ENCODE measurements at regions not wholly inside any gene's neighbourhood (a gene's known extent, or its start where the extent isn't known, plus 50 kb on each side); places are given as distances from the start of the nearest gene placed in this dataset.

DNA sequence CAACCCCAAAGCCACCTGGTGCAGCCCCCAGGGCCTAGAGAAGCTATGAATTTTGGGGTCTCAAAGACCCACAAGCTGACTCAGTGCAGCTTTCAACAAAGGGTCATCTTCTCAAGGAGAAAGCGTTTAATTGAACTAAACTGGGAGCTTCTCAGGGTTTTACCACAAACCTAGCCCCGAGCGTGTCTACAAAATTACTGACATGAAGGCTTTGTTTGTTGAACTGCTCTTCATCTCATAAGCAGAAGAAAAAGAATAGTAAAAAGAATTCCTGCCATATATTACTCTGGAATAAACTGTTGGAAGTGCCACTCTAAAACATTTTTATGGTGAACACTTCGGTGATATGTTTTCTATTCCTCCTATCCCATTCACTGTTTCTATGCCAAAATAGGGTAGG lies 50.8 kb upstream of the INCENP start:
- H3K27ac Mint-ChIP-seq = no peak overlapping the region
- no peaks in the 10 kb centered on the region for H3K9me3 Mint-ChIP-seq
- H3K4me1 Mint-ChIP-seq (ENCODE audit: low read depth) = no peaks in the 10 kb centered on the region
- no peaks in the 10 kb centered on the region for H3K36me3 Mint-ChIP-seq (ENCODE audit: low read depth)
- H3K4me3 Mint-ChIP-seq = no peak overlapping the region
- no peaks in the 10 kb centered on the region for H3K27me3 Mint-ChIP-seq (ENCODE audit: low read depth)

DNA sequence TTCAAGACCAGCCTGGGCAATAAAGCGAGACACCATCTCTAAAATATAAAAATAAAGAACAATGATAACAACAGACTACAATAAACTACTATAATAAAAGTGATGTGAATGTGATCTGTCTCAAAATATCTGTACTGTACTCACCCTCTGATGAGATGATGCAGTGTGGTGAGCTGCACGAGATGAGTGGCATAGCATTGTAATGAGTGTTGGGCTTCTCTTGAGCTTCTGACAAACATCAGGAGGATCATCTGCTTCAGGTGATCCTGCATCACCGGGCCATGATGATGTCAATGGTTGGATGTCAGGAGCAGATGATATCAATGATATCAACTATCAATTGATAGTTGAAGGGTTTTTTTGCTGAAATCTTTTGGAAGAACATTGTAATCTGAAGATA lies 52.4 kb upstream of the INCENP start:
- Mint-ChIP-seq H3K27me3 (ENCODE audit: low read depth) (no peaks in the 10 kb centered on the region), H3K4me3 (no peak overlapping the region), H3K27ac (no peak overlapping the region), H3K9me3 (no peaks in the 10 kb centered on the region), H3K4me1 (ENCODE audit: low read depth) (no peaks in the 10 kb centered on the region), H3K36me3 (ENCODE audit: low read depth) (no peaks in the 10 kb centered on the region)

DNA sequence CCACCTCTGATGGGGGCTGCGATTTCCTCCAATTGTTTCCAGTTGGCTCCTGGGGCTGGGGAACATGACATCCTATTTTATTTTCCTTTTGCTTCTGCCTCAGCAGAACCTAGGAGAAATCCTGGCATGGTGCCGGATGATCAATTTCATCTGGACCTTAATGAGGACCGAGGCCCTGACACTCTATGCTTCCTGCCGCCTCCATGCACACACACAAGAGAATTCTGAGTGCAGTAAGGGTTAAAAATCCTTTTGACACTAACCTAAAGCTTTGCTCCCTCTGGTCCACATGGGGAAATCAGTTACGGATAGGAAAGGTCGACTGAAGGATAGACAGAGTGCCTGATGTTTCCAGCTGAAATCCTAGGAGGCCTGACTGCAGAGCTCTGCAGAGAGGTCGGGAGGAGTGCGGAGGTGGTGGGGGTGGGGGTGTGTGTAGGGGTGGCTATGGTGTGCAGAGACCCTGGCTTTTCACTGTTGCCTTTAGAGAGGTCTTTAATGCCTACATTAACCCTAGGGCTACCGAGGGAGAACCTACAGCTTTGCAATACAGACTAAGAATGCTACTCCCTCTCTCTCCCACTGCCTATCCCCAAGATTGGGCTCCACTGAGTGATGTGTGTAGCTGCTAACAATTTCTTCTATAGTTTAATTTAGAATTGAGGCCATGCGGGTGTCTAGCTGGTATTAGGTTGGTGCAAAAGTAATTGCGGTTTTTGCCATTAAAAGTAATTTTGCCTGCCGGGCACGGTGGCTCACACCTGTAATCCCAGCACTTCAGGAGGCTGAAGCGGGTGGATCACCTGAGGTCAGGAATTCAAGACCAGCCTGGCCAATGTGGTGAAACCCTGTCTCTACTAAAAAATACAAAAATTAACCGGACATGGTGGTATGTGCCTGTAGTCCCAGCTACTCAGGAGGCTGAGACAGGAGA lies 53.6 kb upstream of the INCENP start:
- Mint-ChIP-seq H3K27ac (no peak overlapping the region), H3K36me3 (ENCODE audit: low read depth) (no peaks in the 10 kb centered on the region), H3K27me3 (ENCODE audit: low read depth) (no peaks in the 10 kb centered on the region), H3K9me3 (no peaks in the 10 kb centered on the region), H3K4me3 (no peak overlapping the region), H3K4me1 (ENCODE audit: low read depth) (no peaks in the 10 kb centered on the region)

DNA sequence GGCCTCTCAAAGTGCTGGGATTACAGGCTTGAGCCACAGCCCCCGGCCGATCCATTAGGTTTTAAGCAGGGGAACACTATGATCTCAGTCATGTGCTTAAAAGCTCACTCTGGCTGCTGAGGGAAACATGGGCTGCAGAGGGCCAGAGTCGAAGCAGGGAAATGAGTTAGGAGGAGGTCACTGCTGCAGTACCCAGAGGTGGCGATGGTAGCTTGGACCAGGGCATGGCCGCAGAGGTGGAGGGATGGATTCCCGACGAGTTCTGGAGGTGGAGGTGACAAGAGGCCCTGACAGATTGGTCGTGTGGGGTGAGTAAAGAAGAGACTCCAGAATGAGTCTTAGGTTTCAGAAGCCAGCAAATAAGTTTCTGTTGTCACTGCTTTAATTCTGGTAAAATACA lies 54.4 kb upstream of the INCENP start:
- no peaks in the 10 kb centered on the region for H3K36me3 Mint-ChIP-seq (ENCODE audit: low read depth)
- H3K27me3 Mint-ChIP-seq (ENCODE audit: low read depth) = no peaks in the 10 kb centered on the region
- H3K27ac Mint-ChIP-seq = no peak overlapping the region
- no peak overlapping the region for H3K4me3 Mint-ChIP-seq
- no peaks in the 10 kb centered on the region for H3K4me1 Mint-ChIP-seq (ENCODE audit: low read depth)
- H3K9me3 Mint-ChIP-seq = no peaks in the 10 kb centered on the region

DNA sequence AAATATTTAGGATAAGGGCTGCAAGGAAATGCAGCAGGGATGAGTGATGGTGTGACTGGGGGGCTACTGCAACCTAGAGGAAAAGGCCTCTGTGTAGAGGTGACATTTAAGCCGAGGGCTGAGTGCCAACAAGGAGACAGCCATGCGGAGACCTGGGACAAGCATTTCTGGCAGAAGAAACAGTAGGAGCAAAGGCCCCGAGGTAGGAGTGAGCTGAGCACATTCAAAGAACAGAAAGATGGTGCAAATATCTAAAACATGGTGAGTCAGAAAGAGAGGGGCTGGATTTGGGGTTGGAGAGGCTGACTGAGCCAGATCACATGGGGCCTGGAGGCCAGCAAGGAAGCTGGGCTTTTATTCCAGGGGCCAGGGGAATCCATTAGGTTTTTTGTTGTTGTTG lies 55.1 kb upstream of the INCENP start:
- no peaks in the 10 kb centered on the region for H3K27me3 Mint-ChIP-seq (ENCODE audit: low read depth)
- no peaks in the 10 kb centered on the region for H3K4me1 Mint-ChIP-seq (ENCODE audit: low read depth)
- H3K27ac Mint-ChIP-seq = no peak overlapping the region
- no peak overlapping the region for H3K4me3 Mint-ChIP-seq
- H3K9me3 Mint-ChIP-seq = no peaks in the 10 kb centered on the region
- no peaks in the 10 kb centered on the region for H3K36me3 Mint-ChIP-seq (ENCODE audit: low read depth)

DNA sequence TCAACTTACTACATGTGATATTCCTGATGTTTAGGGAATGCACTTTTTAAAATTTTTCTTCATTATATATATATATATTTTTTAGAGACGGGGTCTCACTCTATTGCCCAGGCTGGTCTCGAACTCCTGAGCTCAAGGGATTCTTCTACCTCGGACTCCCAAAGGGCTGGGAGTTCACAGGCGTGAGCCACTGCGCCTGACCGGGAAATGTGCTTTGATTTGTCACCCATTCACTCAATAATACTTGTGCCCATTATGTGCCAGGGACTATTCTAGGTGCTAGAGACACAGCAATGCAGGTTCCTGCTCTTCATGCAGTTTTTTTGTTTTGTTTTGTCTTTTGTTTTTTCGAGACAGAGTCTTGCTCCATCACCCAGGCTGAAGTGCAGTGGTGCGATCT lies 56.1 kb upstream of the INCENP start:
- no peaks in the 10 kb centered on the region for H3K4me1 Mint-ChIP-seq (ENCODE audit: low read depth)
- H3K36me3 Mint-ChIP-seq (ENCODE audit: low read depth) = no peaks in the 10 kb centered on the region
- no peak overlapping the region for H3K4me3 Mint-ChIP-seq
- no peaks in the 10 kb centered on the region for H3K27me3 Mint-ChIP-seq (ENCODE audit: low read depth)
- H3K27ac Mint-ChIP-seq = no peak overlapping the region
- no peaks in the 10 kb centered on the region for H3K9me3 Mint-ChIP-seq

DNA sequence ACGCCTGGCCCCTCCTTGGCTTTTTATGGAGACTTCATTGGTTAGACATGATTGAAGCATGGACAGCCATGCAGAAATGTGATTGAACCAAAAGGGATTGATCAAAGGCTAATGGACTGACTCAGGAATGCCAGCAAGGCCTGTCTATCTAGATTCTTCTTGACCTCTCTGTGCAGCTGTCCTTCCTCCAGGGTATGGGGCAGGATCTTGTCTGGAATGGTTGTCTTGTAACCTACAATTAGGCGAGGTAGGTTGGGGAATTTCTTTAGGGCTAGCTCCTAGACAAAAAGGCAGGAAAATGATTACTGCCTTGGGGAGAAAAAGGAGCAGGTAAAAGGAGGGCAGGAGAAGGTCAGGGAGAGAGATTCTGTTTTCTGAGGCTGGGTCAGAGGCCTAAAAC lies 59.6 kb upstream of the INCENP start:
- no peaks in the 10 kb centered on the region for H3K9me3 Mint-ChIP-seq
- H3K27me3 Mint-ChIP-seq (ENCODE audit: low read depth) = no peaks in the 10 kb centered on the region
- H3K4me3 Mint-ChIP-seq = no peak overlapping the region
- no peak overlapping the region for H3K27ac Mint-ChIP-seq
- H3K36me3 Mint-ChIP-seq (ENCODE audit: low read depth) = no peaks in the 10 kb centered on the region
- no peaks in the 10 kb centered on the region for H3K4me1 Mint-ChIP-seq (ENCODE audit: low read depth)

DNA sequence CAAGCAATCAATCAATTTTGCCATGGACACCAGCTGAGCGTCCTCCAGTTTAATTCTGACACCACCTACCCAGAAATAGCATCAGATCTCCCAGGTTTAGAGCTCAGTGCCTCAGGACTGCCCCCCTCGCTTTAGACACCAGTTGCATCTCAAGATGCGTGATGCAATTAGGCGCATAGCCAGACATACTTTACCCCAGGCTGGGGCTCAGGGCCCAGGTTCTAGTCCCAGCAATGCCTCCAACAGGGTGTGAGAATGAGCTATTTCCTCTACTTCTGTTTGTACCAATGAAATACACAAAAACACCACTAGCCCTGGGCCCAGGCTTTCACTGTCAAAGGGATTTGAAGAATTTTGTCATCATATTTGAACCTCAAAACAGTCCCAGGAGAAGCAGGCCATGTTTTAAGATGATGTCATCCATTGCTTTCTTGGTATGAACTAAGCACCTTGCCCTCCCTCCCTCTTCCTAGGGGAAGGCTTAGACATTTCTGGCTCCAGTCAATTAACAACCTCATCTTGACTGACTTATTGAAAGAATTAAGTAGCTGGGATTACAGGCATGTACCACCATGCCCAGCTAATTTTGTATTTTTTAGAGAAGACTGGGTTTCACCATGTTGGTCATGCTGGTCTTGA lies 61.5 kb upstream of the INCENP start:
- Mint-ChIP-seq H3K9me3 (no peaks in the 10 kb centered on the region), H3K27me3 (ENCODE audit: low read depth) (no peaks in the 10 kb centered on the region), H3K27ac (no peak overlapping the region), H3K4me1 (ENCODE audit: low read depth) (no peaks in the 10 kb centered on the region), H3K36me3 (ENCODE audit: low read depth) (no peaks in the 10 kb centered on the region), H3K4me3 (no peak overlapping the region)

DNA sequence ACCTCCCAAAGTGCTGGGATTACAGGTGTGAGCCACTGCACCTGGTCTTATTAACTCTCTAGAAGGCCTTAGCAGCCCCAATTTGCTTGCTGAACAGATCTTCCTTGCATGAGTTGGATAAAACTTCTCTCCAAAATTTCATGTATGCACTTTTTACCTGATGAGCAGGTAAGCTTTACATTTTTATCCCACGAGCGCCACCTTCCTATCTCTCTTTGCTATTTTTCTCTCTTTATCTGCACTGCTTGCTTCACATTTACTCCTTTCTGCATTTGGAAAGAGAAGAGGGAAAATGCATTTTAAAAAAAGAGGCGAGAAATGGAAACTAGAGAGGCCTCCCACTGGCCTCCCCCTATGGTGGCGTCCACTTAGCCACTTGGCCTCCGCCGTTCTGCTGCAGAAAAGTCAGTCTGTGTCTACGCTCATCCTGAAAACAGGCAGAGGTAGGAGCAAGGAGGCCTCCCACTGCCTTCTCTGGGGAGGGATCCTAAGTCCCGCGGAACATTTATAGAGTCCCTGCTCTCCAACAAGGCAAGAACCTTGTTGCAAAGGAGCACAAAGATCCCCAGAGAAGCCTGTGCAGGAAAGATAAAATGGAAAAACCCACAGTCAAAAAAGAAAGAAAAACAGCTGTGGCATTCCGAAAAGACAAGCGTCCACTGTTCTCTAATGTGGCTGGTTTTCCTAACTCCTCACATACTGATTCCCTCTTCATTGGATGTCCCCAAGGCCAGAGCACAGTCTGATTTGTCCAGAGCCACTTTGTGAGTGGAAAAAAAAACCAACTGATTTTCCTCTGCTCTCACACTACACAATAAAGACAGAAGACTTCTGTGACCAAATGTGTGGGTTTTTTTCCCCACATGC lies 62.2 kb upstream of the INCENP start:
- Mint-ChIP-seq H3K4me3 (no peak overlapping the region), H3K4me1 (ENCODE audit: low read depth) (no peaks in the 10 kb centered on the region), H3K9me3 (no peaks in the 10 kb centered on the region), H3K36me3 (ENCODE audit: low read depth) (no peaks in the 10 kb centered on the region), H3K27me3 (ENCODE audit: low read depth) (no peaks in the 10 kb centered on the region), H3K27ac (no peak overlapping the region)

DNA sequence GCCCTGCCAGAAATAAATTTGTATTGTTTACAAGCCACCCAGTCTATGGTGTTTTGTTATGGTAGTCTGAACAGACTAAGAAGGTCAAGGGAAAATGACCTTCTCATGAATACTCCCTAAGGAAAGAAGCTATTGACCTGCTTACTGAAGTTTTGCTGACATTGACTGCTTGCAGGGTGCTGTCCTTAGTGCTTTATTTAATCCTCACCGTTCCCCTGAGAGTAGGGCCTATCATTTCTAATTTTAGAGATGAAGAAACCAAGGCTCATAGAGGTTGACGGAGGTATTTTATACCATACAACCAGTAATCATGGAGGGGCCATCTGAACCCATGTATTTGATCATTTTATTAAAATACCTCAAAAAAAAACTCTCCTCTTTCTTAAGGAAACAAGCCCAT lies 66.7 kb upstream of the INCENP start:
- Mint-ChIP-seq H3K4me1 (ENCODE audit: low read depth) (no peaks in the 10 kb centered on the region), H3K9me3 (no peaks in the 10 kb centered on the region), H3K27me3 (ENCODE audit: low read depth) (peaks cover 7% of the 10 kb centered on the region), H3K36me3 (ENCODE audit: low read depth) (no peaks in the 10 kb centered on the region), H3K27ac (no peak overlapping the region), H3K4me3 (no peak overlapping the region)

DNA sequence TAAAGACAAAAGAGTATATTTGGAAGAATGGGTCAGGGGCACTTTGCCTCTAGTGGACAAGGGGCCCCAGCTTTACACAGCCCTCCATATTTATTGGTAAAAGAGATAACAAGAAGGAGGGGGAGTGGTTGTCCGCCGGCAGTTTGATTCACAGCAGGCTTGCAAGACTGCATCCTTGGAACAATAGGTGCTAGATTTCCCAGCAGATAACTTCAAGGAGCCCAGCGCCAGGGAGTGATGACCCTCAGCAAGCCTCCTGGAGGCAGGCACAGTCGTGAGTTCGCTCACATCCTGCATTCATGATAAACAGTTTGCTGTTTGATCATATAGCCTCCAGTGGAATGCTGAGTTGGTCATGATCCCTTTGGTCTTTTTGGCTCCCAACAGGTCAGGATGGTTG lies 67.8 kb upstream of the INCENP start:
- H3K36me3 Mint-ChIP-seq (ENCODE audit: low read depth) = no peaks in the 10 kb centered on the region
- no peak overlapping the region for H3K4me3 Mint-ChIP-seq
- peaks cover 7% of the 10 kb centered on the region for H3K27me3 Mint-ChIP-seq (ENCODE audit: low read depth)
- H3K9me3 Mint-ChIP-seq = no peaks in the 10 kb centered on the region
- no peaks in the 10 kb centered on the region for H3K4me1 Mint-ChIP-seq (ENCODE audit: low read depth)
- H3K27ac Mint-ChIP-seq = no peak overlapping the region

DNA sequence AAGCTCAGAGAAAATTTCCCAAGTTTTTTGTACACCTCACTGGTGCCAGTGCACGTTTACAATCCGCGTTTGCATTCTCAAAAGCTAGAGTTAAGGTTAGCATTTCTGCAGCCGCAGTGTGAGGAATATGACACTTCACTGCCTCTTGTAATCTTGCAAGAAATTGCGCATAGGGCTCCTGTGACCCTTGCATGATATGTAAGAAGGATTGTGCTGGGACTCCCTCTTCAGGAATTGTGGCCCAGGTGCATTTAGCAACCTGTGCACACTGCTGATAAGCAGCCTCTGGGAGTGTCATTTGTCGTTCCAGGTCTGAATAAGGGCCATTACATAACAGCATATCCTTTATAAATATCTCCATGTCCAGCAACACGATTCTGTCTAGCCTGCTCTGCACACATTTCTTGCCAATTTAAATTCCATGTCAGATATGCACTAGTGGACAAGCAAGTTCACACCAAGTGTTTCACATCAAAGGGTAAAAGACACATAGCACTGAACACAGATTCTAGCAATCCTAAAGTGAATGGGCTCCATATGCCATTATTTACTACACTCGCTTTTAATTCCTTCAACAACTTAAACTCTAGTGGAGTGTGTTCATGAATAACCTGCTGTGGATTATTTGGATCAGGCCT lies 69.2 kb upstream of the INCENP start:
- H3K36me3 Mint-ChIP-seq (ENCODE audit: low read depth) = no peaks in the 10 kb centered on the region
- no peaks in the 10 kb centered on the region for H3K4me1 Mint-ChIP-seq (ENCODE audit: low read depth)
- H3K27ac Mint-ChIP-seq = no peak overlapping the region
- peaks cover 7% of the 10 kb centered on the region for H3K27me3 Mint-ChIP-seq (ENCODE audit: low read depth)
- no peak overlapping the region for H3K4me3 Mint-ChIP-seq
- H3K9me3 Mint-ChIP-seq = no peaks in the 10 kb centered on the region

DNA sequence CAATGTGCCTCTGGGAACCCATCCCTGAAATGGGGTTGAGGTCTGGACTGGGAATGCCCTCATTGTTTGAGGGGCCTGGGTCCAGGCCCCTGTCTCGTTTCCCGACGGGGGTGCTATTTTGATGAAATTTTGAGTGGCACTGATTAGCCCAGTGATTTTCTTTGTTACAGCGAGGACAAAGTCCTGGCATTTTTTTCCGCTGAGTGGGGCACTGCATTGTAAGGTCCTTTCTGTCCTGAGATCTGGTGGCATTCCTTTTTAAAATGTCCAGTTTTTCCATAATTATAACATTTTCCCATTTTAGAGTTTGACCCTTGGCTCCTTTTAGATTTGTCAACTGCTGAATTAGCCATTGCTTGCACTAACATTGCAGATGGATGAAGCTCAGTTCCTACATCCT lies 69.7 kb upstream of the INCENP start:
- Mint-ChIP-seq H3K4me1 (ENCODE audit: low read depth) (no peaks in the 10 kb centered on the region), H3K36me3 (ENCODE audit: low read depth) (no peaks in the 10 kb centered on the region), H3K4me3 (no peak overlapping the region), H3K27ac (no peak overlapping the region), H3K9me3 (no peaks in the 10 kb centered on the region), H3K27me3 (ENCODE audit: low read depth) (peaks cover 7% of the 10 kb centered on the region)

DNA sequence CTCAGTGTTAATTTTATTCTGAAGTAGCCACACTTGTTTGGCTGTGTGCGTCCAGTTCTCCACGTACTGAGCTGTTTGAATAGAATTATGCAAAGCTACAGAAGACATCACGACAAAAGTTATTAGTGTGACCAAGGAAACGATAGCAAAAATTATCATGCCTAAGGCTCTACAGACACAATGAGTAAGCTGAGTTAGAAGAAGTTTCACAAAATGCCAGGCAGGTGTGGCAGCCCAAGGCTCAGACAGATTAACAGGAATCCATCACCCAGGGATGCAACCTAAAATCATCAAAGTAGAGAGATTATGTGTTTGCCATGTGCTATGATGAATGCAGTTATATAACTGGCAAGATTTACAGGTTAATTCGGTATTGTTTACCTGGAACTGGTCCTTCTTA lies 73.1 kb upstream of the INCENP start:
- H3K36me3 Mint-ChIP-seq (ENCODE audit: low read depth) = no peaks in the 10 kb centered on the region
- H3K4me1 Mint-ChIP-seq (ENCODE audit: low read depth) = no peaks in the 10 kb centered on the region
- H3K9me3 Mint-ChIP-seq = no peaks in the 10 kb centered on the region
- no peak overlapping the region for H3K27ac Mint-ChIP-seq
- H3K27me3 Mint-ChIP-seq (ENCODE audit: low read depth) = peaks cover 11% of the 10 kb centered on the region
- H3K4me3 Mint-ChIP-seq = no peak overlapping the region
